GM20000 (cell line): ENCODE measurements at regions not wholly inside any gene's neighbourhood (a gene's known extent, or its start where the extent isn't known, plus 50 kb on each side); places are given as distances from the start of the nearest gene placed in this dataset.

Source experiments
- DNase-seq: peaks from one replicate; pipeline ENCODE4 v3.0.0; 2012; ENCODE audit warnings: low spot score
- TF ChIP-seq, protein P1 (sequence below): IDR thresholded peaks from 2 replicates; pipeline ENCODE4 v1.5.1; 2012; ENCODE audit warnings: mild to moderate bottlenecking, control low read depth; ENCODE audit errors: extremely low read depth, missing control alignments

DNA sequence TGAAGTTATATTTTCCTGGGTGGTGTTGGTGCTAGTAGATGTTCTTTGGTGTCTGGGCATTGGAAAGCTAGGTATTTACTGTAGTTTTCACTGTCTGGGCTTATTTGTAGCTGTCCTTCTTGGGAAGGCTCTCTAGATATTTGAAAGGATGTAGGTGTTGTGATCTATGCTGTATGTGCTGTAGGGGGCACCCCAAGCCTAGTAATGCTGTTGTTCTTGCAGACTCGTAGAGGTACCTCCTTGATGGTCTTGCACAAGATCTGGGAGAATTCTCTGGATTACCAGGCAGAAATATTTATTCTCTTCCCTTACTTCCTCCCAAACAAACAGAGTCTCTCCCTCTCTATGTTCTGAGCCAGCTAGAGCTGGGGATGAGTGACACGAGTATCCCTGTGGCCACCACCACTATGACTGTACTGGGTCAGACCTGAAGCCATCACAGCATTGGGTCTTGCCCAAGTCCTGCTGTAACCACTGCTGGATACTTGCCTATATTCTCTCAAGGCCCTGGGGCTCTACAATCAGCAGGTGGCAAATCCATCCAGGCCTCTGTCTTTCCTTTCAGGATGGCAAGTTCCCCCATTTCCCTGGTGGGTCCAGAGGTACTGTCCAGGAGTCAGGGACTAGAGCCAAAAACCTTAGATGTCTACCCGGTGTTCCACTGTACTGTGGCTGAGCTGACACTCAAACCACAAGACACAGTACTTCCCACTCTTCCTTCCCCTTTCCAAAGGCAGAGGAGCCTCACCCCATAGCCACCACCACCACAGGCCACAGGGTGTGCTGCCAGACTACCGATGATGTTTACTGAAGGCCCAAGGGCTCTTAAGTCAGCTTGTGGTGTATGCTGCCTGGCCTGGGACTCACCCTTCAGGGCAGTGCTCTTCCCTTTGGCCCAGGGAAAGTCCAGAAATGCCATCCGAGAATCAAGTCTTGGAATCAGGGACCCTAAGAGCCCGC, 195.2 kb upstream of the DPPA4 start:
- TF ChIP-seq, protein P1, sequence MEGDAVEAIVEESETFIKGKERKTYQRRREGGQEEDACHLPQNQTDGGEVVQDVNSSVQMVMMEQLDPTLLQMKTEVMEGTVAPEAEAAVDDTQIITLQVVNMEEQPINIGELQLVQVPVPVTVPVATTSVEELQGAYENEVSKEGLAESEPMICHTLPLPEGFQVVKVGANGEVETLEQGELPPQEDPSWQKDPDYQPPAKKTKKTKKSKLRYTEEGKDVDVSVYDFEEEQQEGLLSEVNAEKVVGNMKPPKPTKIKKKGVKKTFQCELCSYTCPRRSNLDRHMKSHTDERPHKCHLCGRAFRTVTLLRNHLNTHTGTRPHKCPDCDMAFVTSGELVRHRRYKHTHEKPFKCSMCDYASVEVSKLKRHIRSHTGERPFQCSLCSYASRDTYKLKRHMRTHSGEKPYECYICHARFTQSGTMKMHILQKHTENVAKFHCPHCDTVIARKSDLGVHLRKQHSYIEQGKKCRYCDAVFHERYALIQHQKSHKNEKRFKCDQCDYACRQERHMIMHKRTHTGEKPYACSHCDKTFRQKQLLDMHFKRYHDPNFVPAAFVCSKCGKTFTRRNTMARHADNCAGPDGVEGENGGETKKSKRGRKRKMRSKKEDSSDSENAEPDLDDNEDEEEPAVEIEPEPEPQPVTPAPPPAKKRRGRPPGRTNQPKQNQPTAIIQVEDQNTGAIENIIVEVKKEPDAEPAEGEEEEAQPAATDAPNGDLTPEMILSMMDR, result no peak
- no peak for DNase-seq

DNA sequence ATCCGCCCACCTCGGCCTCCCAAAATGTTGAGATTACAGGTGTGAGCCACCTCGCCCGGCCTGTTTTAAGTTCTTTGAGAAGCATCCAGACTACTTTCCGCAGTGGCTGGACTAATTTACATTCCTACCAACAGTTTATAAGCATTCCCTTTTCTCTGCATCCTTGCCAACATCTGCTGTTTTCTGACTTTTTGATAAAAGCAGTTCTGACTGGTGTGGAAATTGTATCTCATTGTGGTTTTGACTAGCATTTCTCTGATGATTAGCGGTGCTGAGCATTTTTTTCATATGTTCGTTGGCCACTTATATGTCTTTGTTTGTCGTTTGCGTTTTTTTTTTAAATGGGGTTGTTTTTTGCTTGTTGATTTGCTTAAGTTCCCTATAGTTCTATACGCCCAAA, 208.4 kb upstream of the DPPA4 start:
- TF ChIP-seq, protein P1, result no peak
- DNase-seq, result no peak

GRCh38 chr3:109548192-109548938, 211.0 kb upstream of the DPPA4 start:
- TF ChIP-seq, protein P1, result no peak
- no peak for DNase-seq

GRCh38 chr3:109553591-109554371, 216.4 kb upstream of the DPPA4 start:
- TF ChIP-seq, protein P1, result no peak
- DNase-seq, result no peak

DNA sequence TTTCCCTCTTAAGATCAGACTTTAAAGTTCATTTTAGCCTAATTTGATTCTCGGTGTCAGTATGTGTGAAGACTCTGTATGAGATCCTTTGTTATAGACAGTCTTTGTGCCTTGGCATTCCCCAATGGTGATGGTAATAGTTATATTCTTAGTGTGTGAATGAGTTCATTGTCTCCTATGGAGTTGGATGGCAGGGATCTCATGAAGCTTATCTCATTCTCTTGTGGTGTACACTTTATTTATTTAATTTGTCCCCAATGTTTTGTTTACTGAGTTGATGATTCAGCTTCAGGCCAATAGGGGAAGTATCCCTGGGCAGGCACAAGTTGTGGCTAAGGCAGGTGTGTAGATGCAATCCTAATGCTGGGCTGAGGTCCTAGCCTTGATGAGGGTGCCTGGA, 222.0 kb upstream of the DPPA4 start:
- no peak for DNase-seq

GRCh38 chr3:109563149-109563548, 225.8 kb upstream of the DPPA4 start:
- TF ChIP-seq, protein P1, result no peak
- DNase-seq, result no peak

More for the DNA sequence above, 222.0 kb upstream of the DPPA4 start:
- TF ChIP-seq, protein P1, result no peak
